Natural killer cell (primary cell): ENCODE measurements at regions not wholly inside any gene's neighbourhood (a gene's known extent, or its start where the extent isn't known, plus 50 kb on each side); places are given as distances from the start of the nearest gene placed in this dataset.

Experiments used
- ATAC-seq, 3 donors: fragments of 150-1000 bp in 2 of 3; fragments of 200-7000 bp in 1 of 3; cut with Tn5 transposase; 1 replicate in 1 of 3; 2 replicates in 2 of 3; pipeline ENCODE4 v1.10.0; 2021; ENCODE audit warnings: mild to moderate bottlenecking in 2 of 3, moderate library complexity in 2 of 3
- DNase-seq, 2 donors: peaks; one replicate each; pipeline versions ENCODE4 v3.0.0 to v3.0.0-alpha.2; 2013 to 2021; ENCODE audit warnings: mixed read lengths in 1 of 2
- H3K27ac ChIP-seq: one replicate; pipeline ENCODE4 v1.5.1; 2013; ENCODE audit warnings: mild to moderate bottlenecking, low read length
- H3K27me3 ChIP-seq: one replicate; pipeline ENCODE4 v1.6.1; 2013; ENCODE audit warnings: low read length; ENCODE audit not compliant: control insufficient read depth, insufficient read depth
- H3K36me3 ChIP-seq: one replicate; pipeline ENCODE4 v1.6.1; 2013; ENCODE audit warnings: low read length; ENCODE audit not compliant: control insufficient read depth, insufficient read depth
- H3K4me1 ChIP-seq: one replicate; pipeline ENCODE4 v1.6.1; 2013; ENCODE audit warnings: low read length; ENCODE audit not compliant: control insufficient read depth, insufficient read depth
- H3K4me3 ChIP-seq: one replicate; pipeline ENCODE4 v1.5.1; 2013; ENCODE audit warnings: low read length
- H3K9me3 ChIP-seq: one replicate; pipeline ENCODE4 v1.6.1; 2013; ENCODE audit warnings: low read length; ENCODE audit not compliant: control insufficient read depth, insufficient read depth
- H3K27ac Mint-ChIP-seq, 2 donors: one replicate each; pipeline ENCODE4 v1.8.0; 2022; ENCODE audit warnings: mild to moderate bottlenecking in 2 of 2, mixed read lengths in 2 of 2, moderate library complexity in 1 of 2
- H3K27me3 Mint-ChIP-seq, 2 donors: one replicate each; pipeline ENCODE4 v1.8.0; 2022; ENCODE audit warnings: low read depth in 2 of 2, mixed read lengths in 2 of 2
- H3K36me3 Mint-ChIP-seq: one replicate; pipeline ENCODE4 v1.8.0; 2022; ENCODE audit warnings: mixed read lengths
- H3K4me1 Mint-ChIP-seq, 2 donors: one replicate each; pipeline ENCODE4 v1.8.0; 2022; ENCODE audit warnings: mixed read lengths in 2 of 2
- H3K4me3 Mint-ChIP-seq: one replicate; pipeline ENCODE4 v1.8.0; 2022; ENCODE audit warnings: mild to moderate bottlenecking, moderate library complexity, mixed read lengths
- H3K9me3 Mint-ChIP-seq, 2 donors: one replicate each; pipeline ENCODE4 v1.8.0; 2022; ENCODE audit warnings: mixed read lengths in 2 of 2
- WGBS: methylation state at CpG from one replicate; pipeline ENCODE4 v1.1.7; 2013; ENCODE audit warnings: missing lambda C conversion rate; ENCODE audit not compliant: insufficient coverage; 5-methylcytosine and 5-hydroxymethylcytosine counted together
- intact Hi-C: fragments of 100-400 bp; cut with micrococcal nuclease; formaldehyde crosslinking; loops from one replicate; pipeline ENCODE4 v1.14.2; 2022
- TF ChIP-seq, protein P1 (sequence below): fragments of 200-600 bp; IDR thresholded peaks from one replicate; pipeline ENCODE4 v1.8.0; 2022; ENCODE audit warnings: antibody characterized with exemption

GRCh38 chr4:217891-218290 lies 87.4 kb downstream of the ZNF732 start:
- no peaks in the 10 kb centered on the region for H3K27me3 Mint-ChIP-seq
- H3K27ac Mint-ChIP-seq = no peak overlapping the region
- TF ChIP-seq, protein P1, sequence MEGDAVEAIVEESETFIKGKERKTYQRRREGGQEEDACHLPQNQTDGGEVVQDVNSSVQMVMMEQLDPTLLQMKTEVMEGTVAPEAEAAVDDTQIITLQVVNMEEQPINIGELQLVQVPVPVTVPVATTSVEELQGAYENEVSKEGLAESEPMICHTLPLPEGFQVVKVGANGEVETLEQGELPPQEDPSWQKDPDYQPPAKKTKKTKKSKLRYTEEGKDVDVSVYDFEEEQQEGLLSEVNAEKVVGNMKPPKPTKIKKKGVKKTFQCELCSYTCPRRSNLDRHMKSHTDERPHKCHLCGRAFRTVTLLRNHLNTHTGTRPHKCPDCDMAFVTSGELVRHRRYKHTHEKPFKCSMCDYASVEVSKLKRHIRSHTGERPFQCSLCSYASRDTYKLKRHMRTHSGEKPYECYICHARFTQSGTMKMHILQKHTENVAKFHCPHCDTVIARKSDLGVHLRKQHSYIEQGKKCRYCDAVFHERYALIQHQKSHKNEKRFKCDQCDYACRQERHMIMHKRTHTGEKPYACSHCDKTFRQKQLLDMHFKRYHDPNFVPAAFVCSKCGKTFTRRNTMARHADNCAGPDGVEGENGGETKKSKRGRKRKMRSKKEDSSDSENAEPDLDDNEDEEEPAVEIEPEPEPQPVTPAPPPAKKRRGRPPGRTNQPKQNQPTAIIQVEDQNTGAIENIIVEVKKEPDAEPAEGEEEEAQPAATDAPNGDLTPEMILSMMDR = no peak
- ATAC-seq (no peak), DNase-seq (no peak)
- no peaks in the 10 kb centered on the region for H3K36me3 Mint-ChIP-seq
- H3K9me3 Mint-ChIP-seq = peaks cover 0 to 2% of the 10 kb centered on the region in 2 donors
- peaks cover 16% of the 10 kb centered on the region for H3K4me1 ChIP-seq
- H3K27ac ChIP-seq = no peak overlapping the region
- WGBS = 100% methylated on average over 2 of the region's 2 CpGs
- H3K27me3 ChIP-seq = no peaks in the 10 kb centered on the region
- H3K4me3 Mint-ChIP-seq = no peak overlapping the region
- H3K4me3 ChIP-seq = no peak overlapping the region
- H3K4me1 Mint-ChIP-seq = peaks cover 29 to 33% of the 10 kb centered on the region in 2 donors
- H3K36me3 ChIP-seq = no peaks in the 10 kb centered on the region
- intact Hi-C loops = no loop called here
- H3K9me3 ChIP-seq = peaks cover 10% of the 10 kb centered on the region

- Mint-ChIP-seq H3K9me3 (peaks cover 0 to 2% of the 10 kb centered on the region in 2 donors), H3K27me3 (no peaks in the 10 kb centered on the region), H3K36me3 (no peaks in the 10 kb centered on the region), H3K4me1 (peaks cover 47 to 48% of the 10 kb centered on the region in 2 donors), H3K4me3 (peak overlapping the region; percentile 88), H3K27ac (peak overlapping the region; percentile 75 to 83)
- Histone ChIP-seq H3K4me3 (no peak overlapping the region), H3K9me3 (peaks cover 27% of the 10 kb centered on the region), H3K27ac (no peak overlapping the region), H3K36me3 (no peaks in the 10 kb centered on the region), H3K27me3 (no peaks in the 10 kb centered on the region), H3K4me1 (peaks cover 41% of the 10 kb centered on the region)
- no peak for ATAC-seq
- intact Hi-C loops = no loop called here
- TF ChIP-seq, protein P1 = no peak
- no peak for DNase-seq
- WGBS = 96% methylated on average over 2 of the region's 2 CpGs
Measured at GRCh38 chr4:213971-214370, 89.7 kb downstream of the ZNF718 start.
